HG03432 (cell line): ENCODE measurements at regions not wholly inside any gene's neighbourhood (a gene's known extent, or its start where the extent isn't known, plus 50 kb on each side); places are given as distances from the start of the nearest gene placed in this dataset.
"Not testable (repeated sequence)": the region's sequence is repeated elsewhere in the genome, so short reads cannot be mapped to it uniquely, and the experiment has no call there.

Source experiments
- ATAC-seq: cut with Tn5 transposase; IDR thresholded peaks from one replicate; pipeline ENCODE4 v1.9.1; 2021; ENCODE audit warnings: mild to moderate bottlenecking, moderate library complexity; ENCODE audit not compliant: unreplicated experiment

GRCh38 chrX:40883021-40883619 lies 147.8 kb upstream of the MED14 start:
- no peak for ATAC-seq

- ATAC-seq: no peak
Observed at GRCh38 chrX:40885989-40886388, 150.6 kb upstream of the MED14 start.

- ATAC-seq: no peak
Observed at GRCh38 chrX:40887476-40887875, 152.1 kb upstream of the MED14 start.

- ATAC-seq: no peak
Observed at GRCh38 chrX:40891798-40892197, 156.5 kb upstream of the MED14 start.

- ATAC-seq: no peak
Observed at GRCh38 chrX:40893251-40893910, 158.0 kb upstream of the MED14 start.

GRCh38 chrX:40895246-40895645 lies 159.9 kb upstream of the MED14 start:
- ATAC-seq: no peak

GRCh38 chrX:40897718-40898270 lies 162.5 kb upstream of the MED14 start:
- ATAC-seq: no peak

GRCh38 chrX:40904739-40905138 lies 169.4 kb upstream of the MED14 start:
- not testable (repeated sequence) for ATAC-seq

- no peak for ATAC-seq
Observed at GRCh38 chrX:40908026-40908425, 172.7 kb upstream of the MED14 start.

- ATAC-seq: no peak
Observed at GRCh38 chrX:40908857-40909475, 173.6 kb upstream of the MED14 start.

- no peak for ATAC-seq
Observed at GRCh38 chrX:40912166-40912565, 173.1 kb upstream of the USP9X start.

GRCh38 chrX:40912576-40912975 lies 172.7 kb upstream of the USP9X start:
- no peak for ATAC-seq

GRCh38 chrX:40920351-40920750 lies 164.9 kb upstream of the USP9X start:
- ATAC-seq: no peak

GRCh38 chrX:40922307-40922706 lies 162.9 kb upstream of the USP9X start:
- ATAC-seq: no peak

GRCh38 chrX:40926739-40927427 lies 158.4 kb upstream of the USP9X start:
- ATAC-seq: not testable (repeated sequence)

- no peak for ATAC-seq
Observed at GRCh38 chrX:40928076-40928475, 157.2 kb upstream of the USP9X start.

GRCh38 chrX:40931921-40932320 lies 153.3 kb upstream of the USP9X start:
- no peak for ATAC-seq

- ATAC-seq: no peak
Observed at GRCh38 chrX:40933132-40933705, 152.0 kb upstream of the USP9X start.

GRCh38 chrX:40933706-40934425 lies 151.4 kb upstream of the USP9X start:
- no peak for ATAC-seq

- no peak for ATAC-seq
Observed at GRCh38 chrX:40936827-40937226, 148.4 kb upstream of the USP9X start.

- no peak for ATAC-seq
Observed at GRCh38 chrX:40938423-40938822, 146.8 kb upstream of the USP9X start.
